ENCODE measurements at regions not wholly inside any gene's neighbourhood (a gene's known extent, or its start where the extent isn't known, plus 50 kb on each side); places are given as distances from the start of the nearest gene placed in this dataset.
"Not testable (repeated sequence)": the region's sequence is repeated elsewhere in the genome, so short reads cannot be mapped to it uniquely, and the experiment has no call there.

DNA sequence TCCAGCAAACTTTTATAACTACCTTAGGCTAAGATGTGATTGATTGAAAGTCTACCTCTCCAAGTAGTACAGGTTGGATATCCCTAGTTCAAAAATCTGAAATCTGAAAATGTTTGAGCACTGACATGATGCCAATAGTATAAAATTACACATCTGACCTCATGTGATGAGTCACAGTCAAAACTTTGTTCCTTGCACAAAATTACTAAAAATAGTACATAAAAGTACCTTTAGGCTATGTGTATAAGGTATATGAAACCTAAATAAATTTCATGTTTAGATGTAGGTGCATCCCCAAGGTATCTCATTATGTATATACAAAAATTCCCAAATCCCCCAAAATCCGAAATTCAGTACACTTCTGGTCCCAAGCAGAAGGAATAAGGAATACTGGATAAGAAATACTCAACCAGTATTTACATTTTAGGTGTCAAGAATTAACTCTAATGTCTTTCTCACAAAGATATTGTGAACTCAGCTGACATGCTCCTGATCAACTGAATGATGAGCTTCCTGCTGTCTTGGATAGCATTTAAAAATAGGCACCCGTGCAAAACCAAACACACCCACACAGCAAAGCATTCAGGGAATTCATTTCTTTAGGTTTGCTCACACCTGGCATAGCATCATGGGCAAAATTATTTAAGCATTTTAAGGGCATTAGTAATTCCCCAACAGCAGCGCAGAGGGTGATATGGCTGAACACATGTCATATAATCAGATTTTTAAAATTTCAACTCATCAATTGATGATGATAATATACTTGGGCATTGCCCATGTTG is 497.4 kb upstream of the MEIS1 start:
- no peak for DNase-seq

DNA sequence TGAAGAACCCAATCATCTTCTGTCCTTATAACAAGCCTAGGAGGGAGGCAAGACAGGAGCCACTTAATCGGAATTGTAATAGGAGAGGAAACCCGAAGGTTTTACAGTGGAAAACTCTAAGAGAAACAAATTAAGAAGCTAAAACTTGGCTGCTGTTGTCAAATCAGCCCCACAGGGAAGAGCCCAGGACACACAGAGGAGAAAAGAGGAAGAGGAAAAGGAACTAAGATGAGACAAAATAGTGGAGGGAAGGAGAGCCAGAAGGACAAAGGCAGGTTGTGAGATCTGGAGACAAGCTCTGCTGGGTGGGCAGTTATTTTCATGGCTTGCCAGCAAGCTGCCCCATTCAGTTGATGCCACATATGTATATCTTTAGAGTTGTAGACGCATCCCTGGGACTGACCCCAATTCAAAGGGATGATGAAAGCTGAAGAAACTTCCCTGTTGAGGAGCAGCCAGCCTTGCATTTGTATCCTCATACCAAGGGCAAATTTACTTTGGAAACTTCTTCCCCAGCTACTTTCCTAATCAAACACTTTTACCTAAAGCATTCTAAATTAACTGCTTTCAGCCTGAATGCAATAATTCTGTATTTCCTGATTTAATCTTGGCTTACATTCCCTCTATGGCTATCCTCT is 499.8 kb upstream of the MEIS1 start:
- no peak for DNase-seq

DNA sequence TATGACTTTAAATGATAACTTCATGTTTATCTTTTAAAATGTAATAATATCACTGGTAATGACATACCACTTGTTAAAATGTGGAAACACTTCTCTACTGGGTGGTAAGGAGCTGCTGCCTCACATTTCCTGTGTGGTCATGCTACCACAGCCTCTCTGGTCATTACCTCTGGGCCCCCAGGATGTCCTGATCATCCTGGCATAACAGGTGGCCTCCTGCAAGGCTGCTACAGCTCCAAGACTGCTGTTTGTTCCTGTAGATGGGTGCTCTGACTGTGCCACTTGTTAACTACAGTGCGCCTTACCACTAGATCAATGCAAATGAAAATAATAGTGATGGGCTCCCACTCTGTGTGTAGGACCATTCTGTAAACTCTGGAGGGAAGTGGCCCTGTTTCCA is 500.2 kb upstream of the SPRED2 start:
- no peak for DNase-seq

DNA sequence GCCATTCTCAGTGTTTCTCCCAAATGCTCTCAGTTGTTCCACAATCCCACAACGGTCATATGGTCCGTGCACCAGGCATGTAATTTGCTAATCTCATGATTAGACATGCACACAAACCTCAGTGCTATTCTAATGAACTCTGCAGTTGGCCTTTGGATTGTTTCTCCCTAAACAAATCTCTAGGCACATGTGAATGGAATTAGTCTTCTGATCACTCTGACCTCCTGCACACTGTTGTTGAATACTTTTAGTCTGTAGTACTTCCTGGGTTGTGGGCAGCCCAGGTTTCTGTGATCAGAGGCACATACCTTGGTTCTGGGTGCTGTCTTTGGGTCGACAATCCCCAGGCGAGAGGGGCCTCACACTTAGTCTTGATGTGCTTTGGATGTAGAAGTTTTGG is 498.7 kb upstream of the SPRED2 start:
- no peak for DNase-seq

DNA sequence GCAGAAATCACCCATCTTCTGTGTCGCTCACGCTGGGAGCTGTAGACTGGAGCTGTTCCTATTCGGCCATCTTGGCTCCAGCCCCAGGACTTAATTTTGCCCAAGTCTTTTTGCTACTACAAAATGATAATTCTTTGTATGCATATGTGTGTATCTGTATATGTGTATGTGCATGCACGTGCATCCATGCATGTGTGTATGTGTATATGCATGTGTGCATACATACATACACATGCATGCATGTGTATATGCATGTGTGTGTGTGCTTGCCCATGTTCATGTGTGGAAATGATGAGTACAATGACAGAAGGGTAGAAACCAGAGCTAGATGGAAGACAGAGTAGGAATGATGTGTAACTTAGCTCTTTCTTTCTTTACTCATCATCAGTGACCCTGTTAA is 497.9 kb upstream of the SPRED2 start:
- no peak for DNase-seq

DNA sequence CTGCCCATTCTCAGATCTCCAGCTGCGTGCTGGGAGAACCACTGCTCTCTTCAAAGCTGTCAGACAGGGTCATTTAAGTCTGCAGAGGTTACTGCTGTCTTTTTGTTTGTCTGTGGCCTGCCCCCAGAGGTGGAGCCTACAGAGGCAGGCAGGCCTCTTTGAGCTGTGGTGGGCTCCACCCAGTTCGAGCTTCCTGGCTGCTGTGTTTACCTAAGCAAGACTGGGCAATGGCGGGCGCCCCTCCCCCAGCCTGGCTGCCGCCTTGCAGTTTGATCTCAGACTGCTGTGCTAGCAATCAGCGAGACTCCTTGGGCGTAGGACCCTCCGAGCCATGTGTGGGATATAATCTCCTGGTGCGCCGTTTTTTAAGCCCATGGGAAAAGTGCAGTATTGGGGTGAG is 497.3 kb upstream of the SPRED2 start:
- not testable (repeated sequence) for DNase-seq

DNA sequence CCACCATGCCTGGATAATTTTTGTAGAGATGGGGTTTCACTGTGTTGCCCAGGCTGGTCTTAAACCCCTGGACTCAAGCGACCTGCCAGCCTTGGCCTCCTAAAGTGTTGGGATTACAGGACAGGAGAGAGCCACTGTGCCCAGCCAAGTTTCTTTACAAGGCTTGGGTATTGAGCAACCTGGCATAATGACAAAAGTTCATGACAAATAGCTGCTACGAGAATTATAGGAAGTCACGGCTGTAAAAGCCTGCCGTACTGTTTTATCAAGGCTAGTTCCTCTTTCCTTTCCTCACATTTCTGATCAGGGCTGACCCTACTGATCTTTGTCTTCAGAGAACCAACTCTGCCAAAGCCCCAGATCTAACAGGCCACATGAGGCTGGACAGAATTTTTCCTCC is 490.4 kb upstream of the SPRED2 start:
- no peak for DNase-seq

DNA sequence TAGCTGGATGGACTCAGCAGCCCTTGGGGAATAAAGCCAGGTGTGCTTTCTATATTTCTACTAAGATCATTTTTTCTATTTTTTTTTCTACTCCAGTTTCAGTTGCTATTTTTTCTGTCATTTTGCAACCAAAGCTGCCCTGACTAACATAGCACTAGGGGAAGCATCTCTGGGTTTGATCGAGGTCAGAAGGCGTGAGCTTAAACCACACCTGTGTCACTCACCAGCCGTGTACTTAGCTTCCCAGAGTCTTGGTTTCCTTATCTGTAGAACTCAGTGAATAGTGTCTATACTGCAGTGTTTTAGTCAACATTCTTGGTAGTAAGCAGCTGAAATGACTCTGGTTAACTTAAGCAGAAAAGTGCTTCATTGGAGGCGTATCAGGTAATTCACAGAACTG is 489.6 kb upstream of the SPRED2 start:
- no peak for DNase-seq

DNA sequence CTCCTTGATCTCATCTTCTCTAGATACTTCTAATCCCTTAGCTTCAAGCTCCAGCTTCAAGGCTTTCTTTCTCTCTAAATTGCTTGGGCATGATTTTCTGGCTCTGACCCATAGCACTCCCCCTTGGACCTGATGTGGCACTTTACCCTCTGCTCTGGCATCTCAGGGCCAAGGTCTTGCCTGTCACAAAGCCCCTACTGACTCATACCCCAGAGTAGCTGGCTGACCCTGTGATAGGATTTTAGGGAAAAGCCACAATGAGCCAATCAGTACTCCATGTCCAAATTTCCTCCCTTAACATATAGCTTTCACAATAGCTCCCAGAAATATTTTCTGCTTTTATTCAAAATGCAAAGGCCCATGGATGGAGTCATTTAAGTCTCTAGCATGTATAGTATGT is 488.7 kb upstream of the SPRED2 start:
- no peak for DNase-seq

DNA sequence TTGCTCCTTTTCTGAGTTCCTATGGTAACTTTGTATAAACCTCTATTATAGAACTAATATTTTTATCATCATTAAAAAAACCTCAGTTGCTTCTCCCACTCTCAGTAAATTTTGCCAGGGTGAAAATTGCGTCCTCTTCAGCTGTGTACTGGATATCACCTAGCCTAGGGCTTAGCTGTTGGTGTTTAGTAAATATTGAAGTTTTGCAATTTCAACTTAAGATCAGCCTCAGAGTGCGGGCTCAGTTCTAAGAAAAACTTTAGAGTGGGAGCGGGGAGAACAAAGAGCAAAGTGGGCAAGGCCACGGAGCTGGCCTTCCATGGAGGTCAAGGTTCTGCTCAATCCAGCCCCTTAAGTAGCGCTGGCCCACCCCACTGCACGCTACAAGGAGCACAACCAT is 488.3 kb upstream of the SPRED2 start:
- no peak for DNase-seq

DNA sequence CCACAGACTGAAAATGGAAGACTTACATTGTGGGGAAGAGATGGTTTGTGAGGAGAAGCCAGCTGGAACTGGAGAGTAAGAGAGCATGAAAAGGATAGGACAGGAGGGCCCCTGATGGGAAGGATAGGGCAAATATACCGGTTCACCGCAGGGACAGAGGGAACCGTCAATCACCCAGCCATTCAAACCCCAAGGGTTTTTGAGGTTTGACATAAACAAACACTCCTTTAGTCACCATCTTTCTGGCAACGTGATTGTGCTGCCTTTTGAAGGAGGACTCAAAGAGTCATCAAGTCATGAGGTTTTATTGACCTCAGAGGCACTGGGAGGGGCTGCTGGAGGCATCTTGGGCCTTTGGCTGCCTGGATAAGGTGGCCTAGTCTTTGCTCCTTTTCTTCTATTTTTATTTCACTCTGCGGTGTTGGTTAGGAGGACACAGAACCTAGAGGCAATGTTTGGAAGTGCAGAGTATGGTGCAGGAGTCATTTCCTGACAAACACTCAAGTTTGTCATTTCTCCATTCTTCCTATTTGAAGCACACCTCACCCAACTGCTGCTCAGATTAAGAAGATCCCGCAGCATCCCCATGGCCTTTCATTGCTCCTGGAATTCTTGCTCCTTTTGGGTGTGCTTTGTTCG is 487.3 kb upstream of the SPRED2 start:
- no peak for DNase-seq

DNA sequence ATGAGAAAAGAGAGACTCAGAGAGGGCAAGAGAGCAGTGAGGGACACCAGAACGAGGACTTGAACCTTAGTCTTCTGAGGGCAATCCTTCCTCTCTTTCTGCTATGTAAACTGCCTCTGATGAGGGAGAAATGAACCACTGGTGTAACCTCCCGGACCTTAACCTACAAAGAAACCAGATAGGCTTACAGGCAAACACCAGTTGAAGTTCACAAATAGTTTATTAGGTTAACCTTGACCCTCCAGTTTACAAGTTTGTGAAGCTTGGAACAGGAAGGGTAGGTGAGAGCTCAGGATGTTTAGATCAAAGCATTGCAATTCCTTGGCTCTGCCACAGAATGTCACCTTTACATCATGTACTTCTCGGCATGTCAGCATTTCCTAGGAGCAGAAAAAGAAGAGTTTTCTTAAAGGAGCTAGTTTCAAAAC is 486.4 kb upstream of the SPRED2 start:
- DNase-seq, result no peak

DNA sequence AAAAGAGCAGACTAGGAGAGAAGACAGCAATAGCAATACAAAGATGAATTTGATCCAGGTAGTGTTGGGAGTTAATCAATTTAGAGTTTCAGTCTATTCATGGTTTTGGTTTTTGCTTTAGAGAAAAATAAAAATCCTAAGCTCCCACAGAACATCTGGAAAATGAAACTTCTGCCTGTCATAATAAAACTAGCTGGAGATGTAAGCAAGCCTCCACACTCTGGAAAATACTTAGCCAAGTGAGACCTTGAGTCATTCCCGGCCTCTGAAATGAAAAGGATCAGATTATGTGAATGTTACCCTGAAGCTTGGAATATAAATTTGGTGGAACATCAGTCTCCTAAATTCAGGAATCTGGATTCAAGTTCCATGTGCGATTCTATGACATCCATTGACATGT is 485.6 kb upstream of the SPRED2 start:
- DNase-seq, result no peak

DNA sequence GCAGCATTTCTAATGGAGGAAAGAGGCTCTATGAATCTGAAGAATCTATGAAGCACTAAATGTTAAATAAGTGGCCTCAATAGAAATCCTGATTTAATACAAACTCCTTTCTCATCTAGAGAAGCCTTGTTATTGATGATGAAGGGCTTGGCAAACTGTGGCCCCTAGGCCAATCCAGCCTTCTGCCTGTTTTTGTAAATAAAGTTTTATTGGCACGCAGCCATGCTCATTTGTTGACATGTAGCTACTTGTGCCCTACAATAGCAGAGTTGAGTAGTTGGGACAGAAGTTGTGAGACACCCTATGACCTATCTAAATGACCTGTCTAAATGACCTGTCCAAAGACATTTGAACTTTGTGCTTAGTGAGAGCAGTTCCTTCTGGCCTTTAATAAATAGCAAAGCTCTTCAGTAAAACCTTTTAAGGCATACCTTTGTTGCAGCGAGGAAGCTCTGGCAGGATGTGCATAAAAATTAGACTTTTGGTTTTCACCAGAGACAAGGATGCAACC is 484.4 kb upstream of the SPRED2 start:
- DNase-seq, result no peak

DNA sequence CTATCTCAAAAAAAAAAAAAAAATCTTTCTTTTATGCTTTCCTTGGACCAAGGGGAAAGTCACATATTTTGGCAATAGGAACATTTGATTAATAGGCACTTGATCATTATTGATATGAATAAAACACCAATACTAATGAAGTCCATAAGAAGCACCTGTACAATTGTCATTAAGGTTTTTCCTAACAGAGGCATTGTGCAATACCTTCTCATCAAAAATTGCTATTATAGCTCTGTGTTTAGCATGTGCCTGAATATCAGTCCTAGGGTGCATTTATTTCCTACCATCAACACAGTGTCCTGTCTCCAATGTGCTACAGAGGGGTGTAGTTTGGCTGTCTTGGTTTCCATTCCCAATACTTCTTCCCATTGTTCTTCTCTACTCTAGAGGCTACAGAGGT is 483.8 kb upstream of the SPRED2 start:
- DNase-seq, result no peak

DNA sequence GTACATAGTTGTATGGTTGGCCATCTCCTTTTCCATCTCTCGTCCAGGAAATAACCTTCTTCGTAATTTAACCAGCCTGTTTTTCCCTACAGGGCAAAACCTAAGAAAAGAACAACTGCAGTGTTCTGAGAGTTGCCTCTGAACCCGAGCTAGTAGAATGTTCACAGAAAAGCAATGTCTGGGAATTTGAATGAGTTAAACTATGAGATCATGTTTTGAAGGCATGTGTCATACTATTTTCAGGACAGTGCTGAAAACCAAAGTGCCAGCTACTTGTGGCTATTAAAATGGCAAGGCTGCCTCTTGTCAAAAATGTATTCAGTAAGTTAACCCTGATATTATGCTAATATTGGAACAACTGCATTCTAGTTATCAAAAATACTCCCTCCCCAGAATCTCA is 482.9 kb upstream of the SPRED2 start:
- DNase-seq, result no peak

DNA sequence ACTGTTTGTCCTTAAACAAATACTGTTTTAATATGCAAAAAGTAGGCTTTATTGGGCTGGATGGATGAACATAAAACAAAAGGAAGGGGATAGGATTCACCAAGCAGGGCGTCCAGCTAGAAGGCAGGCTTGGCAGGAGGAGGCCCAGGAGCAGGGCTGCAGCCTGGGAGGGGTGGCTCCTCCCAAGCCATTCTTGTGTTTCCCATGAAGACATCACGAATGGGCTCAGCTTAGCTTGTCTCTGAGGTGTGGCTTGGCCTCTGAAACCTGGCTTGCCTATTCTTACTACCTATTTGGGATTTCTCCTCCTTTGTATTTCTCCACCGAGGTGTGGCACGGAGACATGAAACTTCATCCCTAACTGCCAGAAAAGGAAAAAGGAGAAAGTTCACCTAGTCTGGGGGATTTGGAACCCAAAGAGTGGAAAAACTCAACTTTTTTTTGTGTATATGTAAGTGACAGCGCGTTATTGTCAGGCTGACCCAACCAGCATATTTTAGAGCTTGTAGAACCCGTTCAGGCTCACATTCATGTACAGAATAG is 481.9 kb upstream of the SPRED2 start:
- DNase-seq, result no peak

DNA sequence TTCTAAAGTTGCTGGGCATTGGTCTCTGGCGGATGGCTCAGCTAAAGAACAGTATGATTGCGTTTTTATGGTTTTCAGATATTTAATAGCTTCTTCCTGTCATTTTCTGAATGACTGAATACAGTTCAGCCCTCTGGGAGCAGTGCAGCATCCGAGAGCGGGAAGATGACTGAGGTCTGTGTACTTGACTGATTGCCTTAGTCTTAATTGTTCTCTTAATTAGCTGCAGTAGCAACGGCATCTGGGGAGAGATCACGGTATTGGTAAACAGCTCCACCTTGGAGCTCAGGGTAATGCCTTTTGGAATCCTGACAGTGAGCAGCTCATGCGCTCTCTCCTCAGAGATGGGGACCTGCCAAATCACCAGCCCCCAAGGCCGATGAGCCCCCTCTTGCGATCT is 481.4 kb upstream of the SPRED2 start:
- DNase-seq, result peak; percentile 37

DNA sequence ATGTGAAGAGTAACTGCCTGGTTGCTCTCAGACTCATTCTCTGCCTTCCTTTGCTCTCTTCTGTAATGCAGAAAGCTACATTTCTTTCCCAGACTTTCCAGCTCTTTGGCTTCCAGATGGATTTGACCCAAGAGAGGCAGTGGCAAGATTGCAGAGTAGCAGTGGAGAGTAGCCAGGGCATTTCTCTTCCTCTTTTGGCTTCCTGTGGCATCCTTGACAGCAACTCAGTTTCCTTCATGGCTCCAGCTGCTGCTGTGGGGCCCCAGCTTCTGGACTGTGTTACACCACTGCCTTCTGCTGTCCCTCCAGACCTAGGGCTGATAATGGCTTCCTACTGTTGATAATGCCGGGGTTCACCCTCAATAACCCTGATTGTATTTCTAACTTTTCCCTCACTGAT is 469.4 kb upstream of the SPRED2 start:
- no peak for DNase-seq

DNA sequence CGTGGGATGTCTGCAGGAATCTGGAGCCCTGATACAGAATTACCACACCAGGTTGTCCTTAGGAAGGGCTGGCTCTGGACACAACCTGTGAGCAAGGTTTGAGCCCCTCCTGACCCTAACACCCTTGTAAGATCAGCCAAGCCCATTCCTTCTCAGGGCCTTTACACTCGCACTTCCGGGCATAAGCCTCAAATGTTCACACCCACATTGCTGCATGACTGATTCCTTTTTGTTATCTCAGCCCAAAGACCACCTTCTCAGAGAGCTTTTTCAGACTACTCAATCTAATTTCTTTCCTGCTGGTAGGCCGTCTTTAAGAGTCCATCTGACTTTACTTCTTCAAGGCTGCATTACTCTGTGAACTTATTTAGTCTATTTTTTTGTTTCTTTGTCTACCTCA is 464.0 kb upstream of the SPRED2 start:
- DNase-seq, result no peak

DNA sequence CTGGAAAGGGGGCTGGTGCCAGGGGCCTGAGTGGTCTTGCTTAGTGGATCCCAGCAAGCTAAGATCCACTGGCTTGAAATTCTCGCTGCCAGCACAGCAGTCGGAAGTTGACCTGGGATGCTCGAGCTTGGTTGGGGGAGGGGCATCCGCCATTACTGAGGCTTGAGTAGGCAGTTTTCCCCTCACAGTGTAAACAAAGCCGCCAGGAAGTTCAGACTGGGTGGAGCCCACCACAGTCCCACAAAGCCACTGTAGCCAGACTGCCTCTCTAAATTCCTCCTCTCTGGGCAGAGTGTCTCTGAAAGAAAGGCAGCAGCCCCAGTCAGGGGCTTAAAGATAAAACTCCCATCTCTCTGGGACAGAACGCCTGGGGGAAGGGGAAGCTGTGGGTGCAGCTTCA is 457.7 kb upstream of the SPRED2 start:
- DNase-seq, result not testable (repeated sequence)

DNA sequence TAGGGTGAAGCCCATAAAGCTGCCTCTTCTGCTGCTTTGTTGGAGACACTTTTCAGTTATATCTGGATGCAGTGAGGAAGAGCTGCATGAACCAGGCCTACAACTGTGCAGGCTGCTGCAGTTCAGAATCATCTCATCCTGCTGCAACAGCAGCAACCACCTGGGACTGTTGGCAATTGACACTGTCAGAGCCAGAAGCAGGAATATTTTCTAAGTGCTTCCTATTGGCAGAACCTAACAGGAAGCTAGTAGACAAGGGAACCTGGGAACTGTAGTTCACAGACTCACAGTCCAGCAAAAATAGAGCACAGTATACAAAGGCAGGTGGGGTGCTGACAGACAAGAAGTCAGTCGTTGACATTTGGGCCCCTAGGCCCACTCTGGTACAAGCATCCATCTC is 452.9 kb upstream of the SPRED2 start:
- no peak for DNase-seq

DNA sequence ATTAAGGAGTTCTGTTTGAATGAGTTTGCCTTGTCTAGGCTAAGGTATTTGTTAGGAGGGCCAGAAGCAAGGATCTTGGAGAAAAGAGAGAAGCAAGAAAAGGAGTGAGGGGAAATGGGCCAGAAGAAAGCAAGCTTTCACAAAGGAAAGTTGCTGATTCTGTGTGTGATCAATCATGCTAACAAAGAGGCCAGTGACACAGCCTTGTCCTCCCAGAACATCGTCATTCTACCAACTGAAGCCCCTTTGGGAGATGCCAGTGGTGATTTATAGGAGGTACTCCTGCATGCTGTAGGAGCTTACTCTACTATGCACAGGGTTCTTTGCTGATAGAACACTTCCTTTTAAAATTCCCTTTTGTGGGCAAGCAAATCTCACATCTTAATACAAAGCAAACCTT is 449.2 kb upstream of the SPRED2 start:
- no peak for DNase-seq

DNA sequence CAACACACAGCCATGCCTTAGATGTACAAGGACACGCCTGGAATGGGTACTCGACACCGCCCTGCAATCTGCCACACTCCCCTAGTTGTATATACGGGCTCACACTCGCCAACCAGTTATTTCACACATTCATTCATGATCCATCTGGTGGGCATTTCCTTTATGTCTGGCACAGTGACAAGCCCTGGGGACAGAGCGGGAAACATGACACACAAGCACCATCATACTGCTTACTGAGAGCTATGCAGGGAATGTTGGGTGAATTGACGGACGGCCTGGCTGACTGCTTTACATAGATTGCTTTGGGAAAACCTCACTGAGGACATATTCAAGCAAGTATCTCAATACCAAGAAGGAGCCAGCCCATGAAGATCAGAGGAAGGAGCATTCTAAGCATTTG is 448.0 kb upstream of the SPRED2 start:
- DNase-seq, result no peak
